SKM-1 (cell line): ENCODE measurements at regions not wholly inside any gene's neighbourhood (a gene's known extent, or its start where the extent isn't known, plus 50 kb on each side); places are given as distances from the start of the nearest gene placed in this dataset.
A peak's percentile ranks its signal among the peaks of the same experiment; 100 is the strongest.
"Not testable (repeated sequence)": the region's sequence is repeated elsewhere in the genome, so short reads cannot be mapped to it uniquely, and the experiment has no call there.

ENCODE experiments used
- DNase-seq: peaks from one replicate; lab custom pipeline; 2025; ENCODE audit not compliant: unreplicated experiment; lab: John Stamatoyannopoulos, UW

DNA sequence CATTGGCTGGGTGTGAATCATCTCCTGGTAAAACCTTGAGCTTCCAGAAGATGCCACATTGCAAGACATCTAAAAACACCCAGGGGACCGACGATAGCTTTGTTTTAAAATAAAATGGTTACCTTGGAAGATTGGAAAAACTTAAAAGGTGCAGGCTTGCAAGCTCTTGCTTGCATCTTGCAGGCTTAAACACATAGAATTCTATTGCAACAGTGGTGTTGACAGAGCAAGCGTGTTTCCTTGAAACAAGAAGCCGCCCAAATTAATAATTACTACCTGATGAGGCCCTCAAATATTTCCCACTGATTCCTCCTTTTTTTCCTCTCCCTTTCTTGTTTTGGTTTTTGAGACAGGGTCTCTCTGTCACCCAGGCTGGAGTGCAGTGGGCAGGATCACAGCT, 137.1 kb upstream of the BASP1 start:
- DNase-seq: no peak

DNA sequence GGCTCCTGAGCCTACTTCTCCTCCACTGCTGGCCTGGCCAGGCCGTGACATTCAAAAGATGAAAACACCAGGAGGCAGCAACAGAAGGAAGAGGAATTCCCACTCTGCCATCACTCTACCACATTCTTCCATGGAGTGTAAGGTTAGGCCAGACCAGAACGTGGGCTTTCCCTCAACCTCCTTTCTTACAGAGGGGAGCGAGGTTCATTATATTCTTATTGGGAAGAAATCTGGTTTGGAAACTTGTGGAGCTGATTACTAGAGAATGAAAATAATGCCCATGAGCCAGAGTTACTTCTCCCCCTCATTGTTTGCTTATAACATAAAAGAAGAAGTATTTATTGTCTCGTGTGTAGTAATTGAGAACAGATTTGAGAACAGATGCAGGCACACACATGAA, 136.3 kb upstream of the BASP1 start:
- no peak for DNase-seq

DNA sequence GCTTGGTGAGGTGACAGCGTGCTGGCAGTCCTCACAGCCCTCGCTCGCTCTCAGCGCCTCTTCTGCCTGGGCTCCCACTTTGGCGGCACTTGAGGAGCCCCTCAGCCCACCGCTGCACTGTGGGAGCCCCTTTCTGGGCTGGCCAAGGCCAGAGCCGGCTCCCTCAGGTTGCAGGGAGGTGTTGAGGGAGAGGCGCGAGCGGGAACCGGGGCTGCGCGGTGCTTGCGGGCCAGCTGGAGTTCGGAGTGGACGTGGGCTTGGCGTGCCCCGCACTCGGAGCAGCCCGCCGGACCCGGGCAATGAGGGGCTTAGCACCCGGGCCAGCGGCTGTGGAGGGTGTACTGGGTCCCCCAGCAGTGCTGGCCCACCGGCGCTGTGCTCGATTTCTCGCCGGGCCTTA, 134.2 kb upstream of the BASP1 start:
- DNase-seq: not testable (repeated sequence)

DNA sequence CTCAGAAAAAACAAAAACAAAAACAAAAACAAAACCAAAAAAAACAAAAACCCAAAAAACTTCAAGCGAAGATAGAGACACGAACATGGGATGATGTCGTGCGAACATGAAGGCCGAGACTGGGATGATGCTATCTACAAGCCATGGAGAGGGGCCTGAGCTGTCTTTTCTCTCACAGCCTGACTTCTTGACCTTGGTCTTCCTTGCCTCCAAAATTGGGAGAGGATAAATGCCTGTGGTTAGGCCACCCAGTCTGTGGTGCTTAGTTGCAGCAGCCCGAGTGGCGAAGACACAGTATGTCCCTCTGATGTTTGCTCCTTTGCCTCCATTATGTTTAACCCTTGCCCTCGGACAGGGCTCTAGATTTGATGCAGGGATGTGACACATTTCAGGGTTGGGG, 130.4 kb upstream of the BASP1 start:
- no peak for DNase-seq

DNA sequence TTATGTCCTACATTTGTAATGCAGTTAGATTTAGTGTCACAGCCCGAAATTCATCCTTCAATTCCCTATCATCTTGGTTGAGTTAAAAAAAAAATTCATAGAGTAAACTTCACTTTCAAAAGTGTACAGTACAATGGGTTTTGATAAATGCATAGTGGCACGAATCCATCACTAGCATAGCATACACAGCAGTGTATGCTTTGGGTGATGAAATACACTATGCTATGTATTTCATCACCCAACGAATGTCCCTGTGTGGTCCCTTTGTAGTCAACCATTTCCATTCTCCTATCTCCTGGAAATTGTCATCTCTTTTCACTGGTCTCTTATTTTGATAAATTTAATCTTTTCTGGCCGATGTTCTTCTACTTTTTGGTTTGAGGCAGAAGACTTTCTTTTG, 129.4 kb upstream of the BASP1 start:
- DNase-seq: no peak

DNA sequence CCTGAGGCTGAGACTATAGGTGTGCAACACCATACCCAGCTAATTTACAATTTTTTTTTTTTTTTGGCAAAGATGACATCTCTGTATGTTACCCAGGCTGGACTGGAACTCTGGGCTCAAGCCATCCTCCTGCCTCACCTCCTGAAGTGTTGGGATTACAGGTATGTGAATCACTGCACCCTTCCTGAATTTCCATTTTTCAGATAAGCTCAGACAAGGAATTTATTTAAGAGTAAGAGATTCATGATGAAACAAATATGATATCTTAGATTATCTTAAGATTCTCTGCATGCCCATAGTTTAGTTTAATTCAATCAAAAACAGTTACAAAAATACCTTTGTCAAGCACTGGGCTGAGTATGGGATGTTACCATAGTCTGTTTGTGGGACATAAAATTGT, 128.4 kb upstream of the BASP1 start:
- DNase-seq: no peak

DNA sequence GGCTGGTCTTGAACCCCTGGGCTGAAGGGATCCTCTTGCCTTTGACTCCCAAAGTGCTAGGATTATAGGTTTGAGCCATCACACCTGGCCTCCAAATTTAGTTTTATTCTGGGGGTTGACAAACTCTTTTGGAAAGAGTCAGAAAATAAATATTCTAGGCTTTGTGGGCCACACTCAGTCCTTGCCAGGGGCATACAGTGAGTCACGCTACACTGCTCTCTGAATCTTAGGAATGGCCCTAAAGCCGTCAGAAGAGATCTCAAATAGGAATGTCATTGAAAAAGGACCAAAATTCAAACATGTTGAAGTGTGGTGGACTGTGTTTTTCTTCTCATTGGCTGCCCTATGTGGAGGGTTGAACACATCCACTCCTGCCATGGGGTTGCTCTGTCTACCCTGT, 127.7 kb upstream of the BASP1 start:
- DNase-seq: no peak

DNA sequence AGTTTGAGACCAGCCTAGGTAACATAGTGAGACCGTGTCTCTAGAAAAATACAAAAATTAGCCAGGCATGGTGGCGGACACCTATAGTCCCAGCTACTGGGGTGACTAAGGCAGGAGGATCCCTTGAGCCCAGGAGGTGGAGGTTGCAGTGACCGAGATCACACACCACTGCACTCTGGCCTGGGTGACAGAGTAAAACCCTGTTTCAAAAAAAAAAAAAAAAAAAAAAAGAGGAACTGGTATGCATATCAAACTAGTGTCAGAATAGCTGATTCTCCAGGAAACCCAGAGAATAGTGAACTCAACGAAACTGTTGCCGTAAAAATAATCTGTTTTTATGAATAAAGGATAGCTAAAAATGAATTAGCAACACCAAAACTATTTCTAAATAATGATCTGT, 126.6 kb upstream of the BASP1 start:
- DNase-seq: no peak

DNA sequence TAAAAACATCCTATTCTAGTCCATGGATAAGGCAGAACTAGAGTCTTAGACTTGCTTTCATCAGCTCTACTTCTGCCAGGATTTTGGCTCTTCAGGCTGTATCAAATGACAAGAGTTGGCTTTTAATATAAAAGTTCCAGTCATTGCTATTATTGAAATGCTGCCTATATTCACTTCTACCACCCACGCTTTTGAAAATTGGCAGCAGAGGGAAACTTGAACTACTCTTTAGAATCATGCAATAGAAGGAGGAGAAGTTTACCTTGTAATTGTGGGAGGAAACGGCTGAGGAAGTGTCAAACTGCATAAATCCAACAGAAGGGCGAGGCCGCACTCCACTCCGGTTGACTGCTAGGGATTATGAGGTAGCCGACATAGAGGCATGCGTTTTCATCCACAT, 122.6 kb upstream of the BASP1 start:
- no peak for DNase-seq

DNA sequence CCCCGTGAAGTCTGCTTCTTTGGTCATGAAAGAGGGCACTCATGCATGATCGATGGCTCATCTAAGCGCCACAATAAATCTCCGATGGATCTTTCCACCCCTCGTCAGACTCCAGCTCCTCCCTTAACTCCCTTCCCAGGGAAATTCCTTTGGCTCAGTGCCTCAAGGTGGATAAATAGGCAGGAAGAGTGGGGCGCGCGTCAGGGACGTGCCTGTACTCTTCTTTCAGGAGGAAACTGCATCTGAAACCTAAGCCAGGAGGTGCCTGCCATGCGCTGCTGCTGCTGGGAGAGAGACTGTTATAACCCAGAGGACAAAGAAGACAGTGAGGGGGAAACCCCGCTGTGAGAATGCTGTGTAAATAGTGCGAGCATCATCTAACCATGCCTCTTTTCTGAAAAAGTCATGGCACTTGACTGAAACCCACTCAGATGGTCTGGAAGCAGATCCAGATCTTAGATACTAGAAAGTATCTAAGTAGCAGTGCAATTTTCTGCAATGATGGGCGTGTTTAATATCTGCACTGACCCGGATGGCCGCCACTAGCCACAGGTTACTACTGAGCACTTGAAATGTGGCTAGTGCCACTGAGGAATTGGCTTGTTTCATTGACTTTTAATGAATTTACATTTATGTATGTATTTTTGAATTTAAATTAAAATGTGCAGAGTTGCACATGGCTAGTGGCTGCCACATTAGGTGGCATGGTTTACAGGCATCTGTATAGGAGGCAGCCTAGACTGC, 120.3 kb upstream of the BASP1 start:
- DNase-seq: no peak

DNA sequence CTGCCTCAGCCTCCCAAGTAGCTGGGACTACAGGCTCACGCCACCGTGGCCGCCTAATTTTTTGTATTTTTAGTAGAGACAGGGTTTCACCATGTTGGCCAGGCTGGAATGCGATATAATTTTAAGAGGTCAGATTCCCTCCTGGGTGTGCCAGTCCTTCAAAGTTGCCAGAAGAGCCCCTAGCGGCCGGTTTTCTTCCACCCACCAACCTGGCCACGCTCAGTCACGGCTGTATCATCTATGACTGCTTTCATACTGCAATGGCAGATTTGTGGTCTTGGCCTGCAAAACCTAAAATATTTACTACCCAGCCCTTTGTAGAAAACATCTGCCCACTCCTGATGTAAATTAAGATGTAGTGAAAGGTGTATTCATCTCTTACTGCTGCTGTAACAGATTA, 117.5 kb upstream of the BASP1 start:
- no peak for DNase-seq

DNA sequence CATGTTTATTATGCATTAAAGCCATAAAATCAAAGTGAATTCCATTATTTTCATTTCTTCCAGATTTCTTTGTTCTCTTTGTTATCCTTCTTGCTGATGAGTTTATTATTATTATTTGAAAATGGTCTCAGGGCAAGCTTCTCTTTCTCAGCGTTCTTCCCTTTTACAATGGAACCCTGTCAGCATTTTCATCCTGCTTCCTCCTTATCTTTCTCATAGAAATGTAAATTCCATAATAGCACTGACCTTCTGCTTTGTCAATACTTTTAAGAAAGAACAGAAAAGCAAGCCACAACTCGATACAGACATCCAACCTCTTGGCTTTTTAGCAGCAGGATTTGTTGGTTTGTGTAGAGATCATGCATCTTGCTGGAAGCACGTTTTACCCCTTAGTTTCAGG, 114.0 kb upstream of the BASP1 start:
- DNase-seq: no peak

DNA sequence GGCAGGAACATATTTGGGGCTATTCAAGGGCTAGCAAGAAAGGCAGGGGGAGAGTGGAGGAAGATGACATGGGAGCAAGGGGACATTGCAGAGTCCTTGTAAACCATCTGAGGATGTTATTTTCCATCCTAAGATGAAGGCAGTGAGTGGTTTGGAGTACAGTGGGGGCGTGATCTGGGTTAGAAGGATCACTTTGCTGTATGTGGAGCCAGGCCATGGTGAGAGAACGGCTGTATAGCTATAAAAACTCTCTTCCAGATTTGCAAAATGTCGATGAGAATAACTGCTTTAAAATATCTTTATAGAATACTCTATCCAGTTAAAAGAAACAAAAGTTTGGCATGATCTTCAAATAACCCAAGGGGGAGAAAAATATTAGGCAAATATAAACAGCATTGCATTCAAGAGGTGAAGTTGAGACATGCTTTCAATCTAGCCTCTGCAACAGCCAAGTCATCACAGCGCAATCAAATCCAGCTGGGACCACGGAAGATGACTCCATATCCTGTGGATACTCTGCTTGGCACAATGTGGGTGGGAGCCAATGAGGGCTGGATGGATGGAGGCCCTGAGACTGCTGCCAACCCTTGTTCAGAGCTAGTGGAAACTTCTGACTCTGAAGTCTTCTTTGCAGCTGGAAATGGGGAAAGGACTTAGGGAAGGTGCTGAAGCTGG, 111.5 kb upstream of the BASP1 start:
- DNase-seq: no peak

DNA sequence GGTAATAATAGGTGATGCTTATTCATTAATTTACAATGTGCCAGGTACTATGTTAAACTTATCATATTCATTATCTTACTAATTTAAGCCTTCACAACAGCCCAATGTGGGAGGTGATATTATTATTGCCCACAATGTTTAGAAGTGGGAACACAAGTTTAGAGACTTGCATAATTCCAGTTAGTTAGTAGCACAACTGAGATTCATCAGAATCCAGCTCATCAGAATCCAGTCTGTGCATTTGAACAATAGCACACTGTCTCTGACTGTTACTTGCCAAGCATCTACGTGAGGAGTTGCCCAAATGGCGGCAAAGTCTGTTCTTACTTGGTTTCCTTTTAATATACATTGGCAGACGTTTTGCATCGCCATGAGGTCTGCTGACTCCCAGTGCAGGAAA, 110.9 kb upstream of the BASP1 start:
- no peak for DNase-seq

DNA sequence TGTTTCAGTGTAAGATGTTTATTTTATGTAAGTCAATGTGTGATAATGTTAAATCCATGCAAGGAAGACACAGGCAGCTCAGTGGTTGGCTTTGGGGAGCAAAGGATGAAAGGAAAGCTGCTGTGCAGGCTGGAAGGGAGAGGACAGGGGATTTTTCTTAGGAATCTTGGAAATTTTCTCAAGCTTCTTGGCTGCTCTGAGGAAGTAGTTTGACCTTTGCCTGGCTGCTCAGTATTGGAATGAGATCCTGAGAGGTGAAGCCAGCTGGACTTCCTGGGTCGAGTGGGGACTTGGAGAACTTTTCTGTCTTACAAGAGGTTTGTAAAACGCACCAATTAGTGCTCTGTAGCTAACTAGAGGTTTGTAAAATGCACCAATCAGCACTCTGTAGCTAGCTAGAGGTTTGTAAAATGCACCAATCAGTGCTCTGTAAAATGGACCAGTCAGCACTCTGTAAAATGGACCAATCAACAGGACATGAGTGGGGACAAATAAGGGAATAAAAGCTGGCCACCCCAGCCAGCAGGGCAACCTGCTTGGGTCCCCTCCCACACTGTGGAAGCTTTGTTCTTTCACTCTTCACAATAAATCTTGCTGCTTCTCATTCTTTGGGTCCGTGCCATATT, 105.2 kb upstream of the BASP1 start:
- not testable (repeated sequence) for DNase-seq

DNA sequence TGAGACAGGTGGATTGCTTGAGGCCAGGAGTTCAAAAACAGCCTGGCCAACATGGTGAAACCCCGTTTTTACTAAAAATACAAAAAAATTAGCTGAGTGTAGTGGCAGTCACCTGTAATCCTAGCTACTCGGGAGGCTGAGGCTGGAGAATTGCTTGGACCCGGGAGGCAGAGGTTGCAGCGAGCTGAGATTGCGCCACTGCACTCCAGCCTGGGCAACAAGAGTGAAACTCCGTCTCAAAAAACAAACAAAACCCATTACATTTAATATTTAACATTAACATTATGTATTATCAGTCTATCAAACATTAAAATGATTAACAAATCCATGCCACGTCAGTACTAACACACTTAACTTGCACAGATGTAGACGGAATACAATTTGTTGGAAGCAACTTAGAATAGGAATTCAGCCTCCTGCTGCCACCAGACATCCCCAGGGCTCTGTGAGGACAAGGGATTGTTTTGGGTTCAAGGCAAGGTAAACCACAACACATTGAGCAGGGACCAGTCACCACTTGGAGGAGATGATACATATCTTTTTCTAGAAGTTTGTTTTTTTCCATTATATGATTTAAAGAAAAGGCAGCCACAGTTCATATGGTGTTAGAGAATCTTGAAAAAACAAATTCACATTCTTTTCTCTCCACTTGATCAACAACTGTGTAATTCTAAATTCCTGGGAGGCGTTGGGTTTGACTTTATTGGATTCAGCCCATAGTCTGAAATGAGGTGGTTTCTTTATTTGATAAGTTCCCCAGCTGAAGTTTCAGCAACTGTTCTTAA, 104.1 kb upstream of the BASP1 start:
- no peak for DNase-seq

DNA sequence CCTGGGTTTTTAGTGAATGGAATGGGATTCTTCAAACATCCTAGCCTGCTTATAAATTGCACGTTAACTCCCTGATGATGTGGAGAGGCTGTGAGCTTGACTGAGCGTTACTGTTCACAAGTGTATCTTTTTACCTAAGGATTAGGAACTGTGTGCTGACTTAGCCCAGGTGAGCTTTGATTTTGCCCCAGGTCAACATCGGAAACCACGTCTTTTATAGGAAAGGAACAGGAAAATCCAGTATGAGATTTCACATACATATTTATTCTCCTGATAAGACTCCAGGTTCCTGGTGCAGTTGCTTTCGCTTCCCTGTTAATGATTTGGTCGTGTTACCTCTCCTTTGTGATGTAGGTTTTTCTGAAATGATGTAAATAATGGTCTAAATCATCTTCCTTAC, 103.2 kb upstream of the BASP1 start:
- no peak for DNase-seq

DNA sequence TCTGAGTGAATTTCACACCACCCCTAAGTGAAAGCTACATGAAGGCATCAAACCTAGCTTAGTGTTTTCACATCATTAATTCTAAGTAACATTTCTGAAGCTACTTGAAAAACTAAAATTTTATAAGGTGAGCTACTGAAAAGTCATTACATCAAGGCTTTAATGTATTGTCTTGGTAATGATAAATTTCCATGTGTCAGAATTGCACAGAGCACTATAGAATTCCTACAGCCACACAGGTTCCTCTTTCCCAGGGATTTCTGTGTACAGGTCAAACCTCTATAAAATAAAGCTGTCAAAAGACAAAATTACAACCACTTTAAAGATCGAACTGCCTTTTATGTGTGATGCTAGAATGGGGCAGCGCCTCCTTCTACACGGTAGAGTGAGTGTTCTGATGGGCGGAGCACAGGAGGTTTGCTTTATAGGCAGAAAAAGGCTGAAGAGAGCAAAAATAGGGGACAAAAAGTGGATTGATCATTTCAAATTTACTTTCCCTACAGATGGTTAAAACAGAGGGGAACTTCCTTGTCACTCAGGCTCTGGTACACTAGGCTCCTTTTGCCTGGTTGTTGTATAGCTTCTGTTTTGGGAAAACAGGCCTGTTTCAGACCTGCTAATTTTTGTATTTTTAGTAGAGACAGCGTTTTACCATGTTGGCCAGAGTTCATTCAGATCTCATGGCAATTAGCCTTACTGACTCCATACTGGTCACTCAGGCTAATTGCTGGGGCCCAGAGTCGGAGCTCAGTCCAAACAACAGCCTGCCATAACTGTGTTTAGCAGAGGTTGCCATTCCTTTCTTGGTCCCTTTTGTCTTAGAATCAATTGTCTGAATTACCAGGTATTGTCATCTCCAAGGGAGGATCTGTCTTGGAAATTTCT, 102.5 kb upstream of the BASP1 start:
- DNase-seq: no peak

DNA sequence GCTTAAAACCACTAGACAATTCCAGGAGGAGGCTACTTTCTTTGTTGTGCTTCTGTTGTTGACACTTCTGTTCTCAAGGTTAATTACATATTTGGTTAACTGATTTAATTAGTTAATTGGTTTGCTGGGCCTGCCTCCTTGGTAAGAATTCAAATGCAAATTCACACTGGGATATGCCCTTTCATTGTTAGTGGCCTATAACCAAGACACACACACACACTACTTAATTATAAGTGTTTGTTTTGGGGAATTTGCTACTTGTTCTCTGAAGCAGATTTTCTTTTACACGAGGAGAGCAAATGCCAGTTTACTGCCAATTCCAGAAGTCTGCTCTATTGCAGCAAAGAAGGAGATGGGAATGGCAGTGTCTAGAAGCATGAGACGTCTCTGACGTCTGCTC, 101.6 kb upstream of the BASP1 start:
- DNase-seq: no peak

DNA sequence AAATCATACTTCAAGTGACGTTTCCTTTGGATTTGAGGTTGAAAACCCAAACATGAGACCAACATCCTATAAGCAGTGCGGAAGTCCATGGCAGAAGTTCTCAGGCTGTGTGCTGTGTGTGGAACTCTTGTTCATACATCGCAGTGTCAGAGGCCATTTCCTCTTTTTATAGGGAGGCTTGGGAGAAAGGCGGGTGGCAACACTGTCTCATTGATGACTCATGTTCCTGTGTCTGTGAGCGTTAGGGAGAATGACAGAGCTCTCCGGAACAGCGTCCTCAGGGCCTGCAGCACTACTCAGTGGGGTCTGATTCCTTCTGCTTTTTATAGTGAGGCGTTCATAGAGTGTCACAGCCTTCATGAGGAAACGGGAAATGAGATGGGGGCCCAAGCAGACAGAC, 98.8 kb upstream of the BASP1 start:
- DNase-seq: peak; percentile 99

DNA sequence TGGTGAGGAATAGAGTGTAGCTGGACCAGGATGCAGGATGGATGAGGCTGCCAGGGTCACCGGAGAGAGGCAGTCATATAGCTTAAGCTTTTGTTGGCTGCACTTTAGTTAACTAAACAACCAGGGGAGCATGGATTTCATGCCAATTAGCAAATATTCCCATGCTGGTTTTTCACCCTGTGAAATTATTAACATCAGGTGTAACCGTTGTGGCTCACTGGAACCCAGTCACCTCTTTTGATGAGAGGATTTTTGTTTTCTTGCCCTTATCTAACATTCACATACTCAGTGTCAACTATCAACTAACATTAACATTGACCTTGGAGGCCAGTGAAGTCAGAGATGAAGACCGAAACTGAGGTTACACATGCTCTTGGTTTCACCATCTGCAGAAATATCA, 97.2 kb upstream of the BASP1 start:
- DNase-seq: no peak
